Thymus (tissue), 11 donors: ENCODE measurements at regions not wholly inside any gene's neighbourhood (a gene's known extent, or its start where the extent isn't known, plus 50 kb on each side); places are given as distances from the start of the nearest gene placed in this dataset.

Experiments used
- DNase-seq, 9 donors: peaks; one replicate each; pipeline ENCODE4 v3.0.0-alpha.2; 2013; ENCODE audit warnings: low spot score in 9 of 9, low read depth in 6 of 9, missing footprints in 1 of 9
- H3K27ac ChIP-seq, 2 donors: one replicate each; pipeline ENCODE4 v1.5.1; 2013; ENCODE audit warnings: control low read depth in 1 of 2, low read depth in 1 of 2, low read length in 1 of 2, mild to moderate bottlenecking in 1 of 2, moderate library complexity in 1 of 2
- H3K27me3 ChIP-seq, 2 donors: one replicate each; pipeline ENCODE4 v1.5.1; 2013; ENCODE audit warnings: low read length in 1 of 2; ENCODE audit not compliant: control insufficient read depth in 2 of 2, insufficient read depth in 1 of 2
- H3K36me3 ChIP-seq, 2 donors: one replicate each; pipeline ENCODE4 v1.5.1; 2013; ENCODE audit warnings: low read length in 1 of 2, mild to moderate bottlenecking in 1 of 2, moderate library complexity in 1 of 2; ENCODE audit not compliant: control insufficient read depth in 2 of 2, insufficient read depth in 2 of 2
- H3K4me1 ChIP-seq, 2 donors: one replicate each; pipeline ENCODE4 v1.5.1; 2013; ENCODE audit warnings: low read length in 2 of 2; ENCODE audit not compliant: control insufficient read depth in 2 of 2, insufficient read depth in 2 of 2
- H3K4me3 ChIP-seq, 2 donors: one replicate each; pipeline ENCODE4 v1.5.1; 2013; ENCODE audit warnings: low read length in 2 of 2, control low read depth in 1 of 2, mild to moderate bottlenecking in 1 of 2
- H3K9me3 ChIP-seq, 2 donors: one replicate each; pipeline ENCODE4 v1.5.1; 2013; ENCODE audit warnings: low read length in 1 of 2, mild to moderate bottlenecking in 1 of 2; ENCODE audit not compliant: control insufficient read depth in 2 of 2, insufficient read depth in 1 of 2
- WGBS: extraction: QIAGEN DNeasy Blood & Tissue Kit; methylation state at CpG from one replicate; pipeline ENCODE4 v1.1.7; 2013; 5-methylcytosine and 5-hydroxymethylcytosine counted together
- donor health status: healthy.

GRCh38 chr2:207473931-207474235 is 55.9 kb upstream of the CREB1 start:
- Histone ChIP-seq H3K4me1 (peaks cover 0 to 6% of the 10 kb centered on the region in 2 donors), H3K27me3 (no peaks in the 10 kb centered on the region), H3K27ac (no peak overlapping the region), H3K36me3 (no peaks in the 10 kb centered on the region), H3K9me3 (no peaks in the 10 kb centered on the region), H3K4me3 (no peak overlapping the region)
- no peak for DNase-seq
- WGBS, result 91% methylated on average over 5 of the region's 5 CpGs

- peak; percentile 28 to 78 (median 62) for DNase-seq
- Histone ChIP-seq H3K4me1 (peaks cover 0 to 6% of the 10 kb centered on the region in 2 donors), H3K36me3 (no peaks in the 10 kb centered on the region), H3K27ac (no peak overlapping the region), H3K9me3 (no peaks in the 10 kb centered on the region), H3K4me3 (no peak overlapping the region), H3K27me3 (no peaks in the 10 kb centered on the region)
- WGBS, result 28% methylated on average over 13 of the region's 13 CpGs
These were observed 54.8 kb upstream of the CREB1 start for GRCh38 chr2:207474863-207475485.

- H3K9me3 ChIP-seq, result no peaks in the 10 kb centered on the region
- peaks cover 0 to 6% of the 10 kb centered on the region in 2 donors for H3K4me1 ChIP-seq
- 90% methylated on average over 3 of the region's 3 CpGs for WGBS
- no peaks in the 10 kb centered on the region for H3K36me3 ChIP-seq
- H3K4me3 ChIP-seq, result no peak overlapping the region
- no peak overlapping the region for H3K27ac ChIP-seq
- DNase-seq, result no peak
- no peaks in the 10 kb centered on the region for H3K27me3 ChIP-seq
These were observed 54.2 kb upstream of the CREB1 start for GRCh38 chr2:207475546-207475945.

GRCh38 chr2:207477896-207478295 is 51.9 kb upstream of the CREB1 start:
- no peak for DNase-seq
- WGBS, result 96% methylated on average over 5 of the region's 5 CpGs
- Histone ChIP-seq H3K36me3 (no peaks in the 10 kb centered on the region), H3K4me1 (peaks cover 0 to 2% of the 10 kb centered on the region in 2 donors), H3K27me3 (no peaks in the 10 kb centered on the region), H3K27ac (no peak overlapping the region), H3K4me3 (no peak overlapping the region), H3K9me3 (no peaks in the 10 kb centered on the region)

- Histone ChIP-seq H3K27me3 (no peaks in the 10 kb centered on the region), H3K4me3 (no peak overlapping the region), H3K27ac (no peak overlapping the region), H3K36me3 (no peaks in the 10 kb centered on the region), H3K4me1 (no peaks in the 10 kb centered on the region), H3K9me3 (no peaks in the 10 kb centered on the region)
- 96% methylated on average over 3 of the region's 3 CpGs for WGBS
- no peak for DNase-seq
These were observed 51.2 kb upstream of the CREB1 start for GRCh38 chr2:207478572-207478971.

- Histone ChIP-seq H3K36me3 (no peaks in the 10 kb centered on the region), H3K27ac (no peak overlapping the region), H3K27me3 (no peaks in the 10 kb centered on the region), H3K4me1 (no peaks in the 10 kb centered on the region), H3K4me3 (no peak overlapping the region), H3K9me3 (no peaks in the 10 kb centered on the region)
- no peak for DNase-seq
- 76% methylated on average over 5 of the region's 5 CpGs for WGBS
These were observed 50.5 kb upstream of the CREB1 start for GRCh38 chr2:207479198-207479785.
